ENCODE measurements at regions not wholly inside any gene's neighbourhood (a gene's known extent, or its start where the extent isn't known, plus 50 kb on each side); places are given as distances from the start of the nearest gene placed in this dataset.
A peak's percentile ranks its signal among the peaks of the same experiment; 100 is the strongest.

GRCh38 chr4:178240891-178241290, 798.7 kb upstream of the AGA start:
- Histone ChIP-seq H3K9ac (ENCODE audit: low read length in 3 of 3) (no peak overlapping the region), H3K4me1 (ENCODE audit: control insufficient read depth in 2 of 3, insufficient read depth in 2 of 3, low read depth in 1 of 3, low read length in 3 of 3) (no peaks in the 10 kb centered on the region), H3K27me3 (ENCODE audit: control insufficient read depth, insufficient read depth, low read length) (no peaks in the 10 kb centered on the region), H3K36me3 (ENCODE audit: control insufficient read depth in 2 of 3, insufficient read depth in 3 of 3, low read length in 3 of 3) (no peaks in the 10 kb centered on the region), H3K9me3 (ENCODE audit: control insufficient read depth in 2 of 3, insufficient read depth in 1 of 3, low read length in 3 of 3) (no peaks in the 10 kb centered on the region), H3K27ac (ENCODE audit: low read depth in 2 of 2, low read length in 2 of 2) (no peak overlapping the region), H3K4me3 (ENCODE audit: low read length in 3 of 3) (no peak overlapping the region)
- TF ChIP-seq, protein P1, sequence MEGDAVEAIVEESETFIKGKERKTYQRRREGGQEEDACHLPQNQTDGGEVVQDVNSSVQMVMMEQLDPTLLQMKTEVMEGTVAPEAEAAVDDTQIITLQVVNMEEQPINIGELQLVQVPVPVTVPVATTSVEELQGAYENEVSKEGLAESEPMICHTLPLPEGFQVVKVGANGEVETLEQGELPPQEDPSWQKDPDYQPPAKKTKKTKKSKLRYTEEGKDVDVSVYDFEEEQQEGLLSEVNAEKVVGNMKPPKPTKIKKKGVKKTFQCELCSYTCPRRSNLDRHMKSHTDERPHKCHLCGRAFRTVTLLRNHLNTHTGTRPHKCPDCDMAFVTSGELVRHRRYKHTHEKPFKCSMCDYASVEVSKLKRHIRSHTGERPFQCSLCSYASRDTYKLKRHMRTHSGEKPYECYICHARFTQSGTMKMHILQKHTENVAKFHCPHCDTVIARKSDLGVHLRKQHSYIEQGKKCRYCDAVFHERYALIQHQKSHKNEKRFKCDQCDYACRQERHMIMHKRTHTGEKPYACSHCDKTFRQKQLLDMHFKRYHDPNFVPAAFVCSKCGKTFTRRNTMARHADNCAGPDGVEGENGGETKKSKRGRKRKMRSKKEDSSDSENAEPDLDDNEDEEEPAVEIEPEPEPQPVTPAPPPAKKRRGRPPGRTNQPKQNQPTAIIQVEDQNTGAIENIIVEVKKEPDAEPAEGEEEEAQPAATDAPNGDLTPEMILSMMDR (IDR thresholded peaks at IDR 0.05; ENCODE audit: borderline replicate concordance, extremely low read depth, insufficient read depth): no peak
- FAIRE-seq (no peak), DNase-seq (no peak)
- intact Hi-C loops (cut with DNase I): no loop called here

DNA sequence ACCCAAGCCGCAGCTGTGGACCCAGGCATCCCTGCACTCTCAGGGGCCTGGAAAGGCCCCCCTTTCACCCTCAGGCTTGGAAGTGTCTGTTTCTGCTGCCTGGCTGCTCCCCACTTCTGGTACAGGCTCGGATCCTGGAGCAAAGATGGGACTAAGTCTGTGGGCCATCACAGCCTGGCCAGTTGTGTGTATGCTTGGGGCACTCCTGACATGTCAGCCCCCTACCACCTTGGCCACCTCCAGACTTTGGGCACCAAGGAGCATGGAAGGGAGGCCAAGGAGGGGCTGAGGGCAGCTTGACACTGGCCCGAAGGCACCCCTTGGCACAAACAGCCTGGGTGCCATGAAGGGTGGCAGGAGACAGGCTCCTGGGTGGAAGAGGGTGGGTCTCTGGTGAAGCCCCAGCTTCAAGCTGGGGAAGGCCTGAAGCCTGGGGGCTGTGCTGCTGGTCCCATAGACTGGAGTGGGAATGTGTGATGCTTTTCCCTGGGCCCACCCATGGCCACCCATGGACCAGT, 799.4 kb upstream of the AGA start:
- no peak overlapping the region for H3K27ac ChIP-seq (ENCODE audit: low read depth in 2 of 2, low read length in 2 of 2)
- no peaks in the 10 kb centered on the region for H3K36me3 ChIP-seq (ENCODE audit: control insufficient read depth in 2 of 3, insufficient read depth in 3 of 3, low read length in 3 of 3)
- no peak overlapping the region for H3K9ac ChIP-seq (ENCODE audit: low read length in 3 of 3)
- H3K4me3 ChIP-seq (ENCODE audit: low read length in 3 of 3): no peak overlapping the region
- FAIRE-seq (no peak), DNase-seq (no peak)
- no peaks in the 10 kb centered on the region for H3K27me3 ChIP-seq (ENCODE audit: control insufficient read depth, insufficient read depth, low read length)
- no peaks in the 10 kb centered on the region for H3K4me1 ChIP-seq (ENCODE audit: control insufficient read depth in 2 of 3, insufficient read depth in 2 of 3, low read depth in 1 of 3, low read length in 3 of 3)
- intact Hi-C loops (cut with DNase I): no loop called here
- no peaks in the 10 kb centered on the region for H3K9me3 ChIP-seq (ENCODE audit: control insufficient read depth in 2 of 3, insufficient read depth in 1 of 3, low read length in 3 of 3)
- TF ChIP-seq, protein P1 (IDR thresholded peaks at IDR 0.05; ENCODE audit: borderline replicate concordance, extremely low read depth, insufficient read depth): no peak

GRCh38 chr4:178242655-178243054, 800.4 kb upstream of the AGA start:
- no peak for FAIRE-seq
- H3K4me1 ChIP-seq (ENCODE audit: control insufficient read depth in 2 of 3, insufficient read depth in 2 of 3, low read depth in 1 of 3, low read length in 3 of 3): no peaks in the 10 kb centered on the region
- H3K9ac ChIP-seq (ENCODE audit: low read length in 3 of 3): no peak overlapping the region
- DNase-seq: peak in 1 of 5 donors; percentile 59
- no peak overlapping the region for H3K4me3 ChIP-seq (ENCODE audit: low read length in 3 of 3)
- H3K27ac ChIP-seq (ENCODE audit: low read depth in 2 of 2, low read length in 2 of 2): no peak overlapping the region
- no peaks in the 10 kb centered on the region for H3K9me3 ChIP-seq (ENCODE audit: control insufficient read depth in 2 of 3, insufficient read depth in 1 of 3, low read length in 3 of 3)
- no peaks in the 10 kb centered on the region for H3K27me3 ChIP-seq (ENCODE audit: control insufficient read depth, insufficient read depth, low read length)
- no peaks in the 10 kb centered on the region for H3K36me3 ChIP-seq (ENCODE audit: control insufficient read depth in 2 of 3, insufficient read depth in 3 of 3, low read length in 3 of 3)
- TF ChIP-seq, protein P1 (IDR thresholded peaks at IDR 0.05; ENCODE audit: borderline replicate concordance, extremely low read depth, insufficient read depth): no peak
- intact Hi-C loops (cut with DNase I): no loop called here

- H3K4me1 ChIP-seq (ENCODE audit: control insufficient read depth in 2 of 3, insufficient read depth in 2 of 3, low read depth in 1 of 3, low read length in 3 of 3): no peaks in the 10 kb centered on the region
- no peak overlapping the region for H3K27ac ChIP-seq (ENCODE audit: low read depth in 2 of 2, low read length in 2 of 2)
- no peak overlapping the region for H3K9ac ChIP-seq (ENCODE audit: low read length in 3 of 3)
- no peak overlapping the region for H3K4me3 ChIP-seq (ENCODE audit: low read length in 3 of 3)
- H3K9me3 ChIP-seq (ENCODE audit: control insufficient read depth in 2 of 3, insufficient read depth in 1 of 3, low read length in 3 of 3): no peaks in the 10 kb centered on the region
- DNase-seq (no peak), FAIRE-seq (no peak)
- intact Hi-C loops (cut with DNase I): no loop called here
- H3K27me3 ChIP-seq (ENCODE audit: control insufficient read depth, insufficient read depth, low read length): no peaks in the 10 kb centered on the region
- no peaks in the 10 kb centered on the region for H3K36me3 ChIP-seq (ENCODE audit: control insufficient read depth in 2 of 3, insufficient read depth in 3 of 3, low read length in 3 of 3)
- TF ChIP-seq, protein P1 (IDR thresholded peaks at IDR 0.05; ENCODE audit: borderline replicate concordance, extremely low read depth, insufficient read depth): no peak
Observed at GRCh38 chr4:178244785-178245184, 802.5 kb upstream of the AGA start.

Data from kidney (tissue), 13 donors.